Activated T-helper 1 cell treated with anti-CD3 and anti-CD28 coated beads, Interleukin-12 subunit alpha, Interleukin-12 subunit beta, Interleukin-2, Interleukin-4 antibody, amounts not matched to agents 30 ng/mL and 10 ng/mL and 1 ng/mL, durations not matched to agents 14 hours and 24 hours and 36 hours (primary cell): ENCODE measurements at regions not wholly inside any gene's neighbourhood (a gene's known extent, or its start where the extent isn't known, plus 50 kb on each side); places are given as distances from the start of the nearest gene placed in this dataset.
A peak's percentile ranks its signal among the peaks of the same experiment; 100 is the strongest.
"Not testable (repeated sequence)": the region's sequence is repeated elsewhere in the genome, so short reads cannot be mapped to it uniquely, and the experiment has no call there.

Experiments used
- DNase-seq: peaks from one replicate; pipeline ENCODE4 v3.0.0; 2021; ENCODE audit warnings: low spot score
- H3K27ac Mint-ChIP-seq: one replicate; pipeline ENCODE4 v1.8.0; 2021; ENCODE audit warnings: mild to moderate bottlenecking, mixed read lengths
- H3K27me3 Mint-ChIP-seq: one replicate; pipeline ENCODE4 v1.8.0; 2022; ENCODE audit warnings: mild to moderate bottlenecking, moderate library complexity, mixed read lengths; ENCODE audit not compliant: insufficient read depth
- H3K36me3 Mint-ChIP-seq: one replicate; pipeline ENCODE4 v1.8.0; 2021; ENCODE audit warnings: low read depth, mixed read lengths
- H3K4me1 Mint-ChIP-seq: one replicate; pipeline ENCODE4 v1.8.0; 2021; ENCODE audit warnings: low read depth, mixed read lengths
- H3K4me3 Mint-ChIP-seq: one replicate; pipeline ENCODE4 v1.8.0; 2021; ENCODE audit warnings: mild to moderate bottlenecking, moderate library complexity, mixed read lengths
- H3K9me3 Mint-ChIP-seq: one replicate; pipeline ENCODE4 v1.8.0; 2021; ENCODE audit warnings: mixed read lengths
- intact Hi-C: fragments of 100-400 bp; cut with micrococcal nuclease; formaldehyde crosslinking; loops from one replicate; pipeline ENCODE4 v1.15.1; 2024

DNA sequence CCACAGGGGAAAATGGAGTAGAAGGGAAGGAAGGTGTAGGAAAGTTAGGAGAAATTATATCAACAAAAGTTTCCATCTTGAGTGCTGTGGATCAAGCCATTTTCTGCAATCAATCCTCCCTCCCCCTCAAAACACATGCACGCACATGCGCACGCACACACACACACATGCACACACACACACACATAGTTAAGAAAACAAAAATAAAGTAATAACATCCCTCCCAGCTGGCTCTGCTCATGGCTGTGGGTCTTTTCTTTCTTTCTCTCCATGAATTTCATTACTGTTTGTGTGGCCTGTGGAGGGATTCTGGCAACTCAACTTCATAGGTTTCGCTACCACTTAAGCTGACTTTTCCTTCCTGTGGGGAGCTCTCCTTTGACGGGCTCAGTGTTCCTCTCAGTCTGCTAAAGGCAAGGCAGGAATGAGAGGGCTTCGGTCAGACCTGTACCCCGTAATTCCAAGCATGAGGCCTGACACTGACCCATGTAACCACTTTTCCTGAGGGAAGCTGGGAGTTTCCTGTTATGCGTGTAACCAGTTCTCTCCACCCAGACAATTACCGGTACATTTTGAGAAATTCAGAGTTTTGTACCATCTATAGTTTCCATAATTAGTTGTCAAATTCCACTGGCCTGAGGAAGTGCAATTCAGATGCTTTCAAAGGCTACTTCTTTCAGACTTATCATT is 79.8 kb downstream of the ZNF92 start:
- no peak for DNase-seq
- Mint-ChIP-seq H3K27ac (no peak overlapping the region), H3K4me1 (no peaks in the 10 kb centered on the region), H3K4me3 (no peak overlapping the region), H3K9me3 (no peaks in the 10 kb centered on the region), H3K27me3 (peaks cover 15% of the 10 kb centered on the region), H3K36me3 (no peaks in the 10 kb centered on the region)
- intact Hi-C loops, result no loop called here

GRCh38 chr7:65454469-65454868 is 80.8 kb downstream of the ZNF92 start:
- Mint-ChIP-seq H3K36me3 (no peaks in the 10 kb centered on the region), H3K27me3 (peaks cover 13% of the 10 kb centered on the region), H3K9me3 (peaks cover 4% of the 10 kb centered on the region), H3K4me3 (no peak overlapping the region), H3K4me1 (no peaks in the 10 kb centered on the region), H3K27ac (no peak overlapping the region)
- intact Hi-C loops, result no loop called here
- no peak for DNase-seq

GRCh38 chr7:65455050-65455449 is 81.4 kb downstream of the ZNF92 start:
- DNase-seq, H3K4me3 Mint-ChIP-seq, H3K36me3 Mint-ChIP-seq, H3K9me3 Mint-ChIP-seq, H3K4me1 Mint-ChIP-seq, H3K27ac Mint-ChIP-seq, intact Hi-C loops: not testable (repeated sequence)
- peaks cover 13% of the 10 kb centered on the region for H3K27me3 Mint-ChIP-seq

DNA sequence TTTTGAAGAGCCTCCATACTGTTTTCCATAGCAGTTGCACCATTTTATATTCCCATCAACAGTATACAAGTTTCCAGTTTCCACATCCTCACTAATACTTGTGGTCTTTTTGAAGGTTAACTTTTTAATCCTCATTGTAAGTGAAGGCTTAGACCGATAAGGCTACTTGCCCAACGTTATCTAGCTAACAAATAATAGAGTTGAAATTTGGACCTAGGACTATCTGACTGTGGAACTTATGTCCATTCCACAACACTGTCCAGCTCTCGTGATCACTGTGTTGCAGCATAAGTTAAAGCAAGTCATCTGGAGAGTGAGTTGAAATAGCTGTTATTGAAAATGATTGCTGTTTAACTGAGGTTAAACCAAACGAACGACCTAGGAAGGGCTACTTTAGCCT is 84.0 kb downstream of the ZNF92 start:
- Mint-ChIP-seq H3K4me3 (no peak overlapping the region), H3K27ac (no peak overlapping the region), H3K36me3 (no peaks in the 10 kb centered on the region), H3K9me3 (peaks cover 6% of the 10 kb centered on the region), H3K4me1 (no peaks in the 10 kb centered on the region), H3K27me3 (peaks cover 13% of the 10 kb centered on the region)
- DNase-seq, result no peak
- intact Hi-C loops, result no loop called here

DNA sequence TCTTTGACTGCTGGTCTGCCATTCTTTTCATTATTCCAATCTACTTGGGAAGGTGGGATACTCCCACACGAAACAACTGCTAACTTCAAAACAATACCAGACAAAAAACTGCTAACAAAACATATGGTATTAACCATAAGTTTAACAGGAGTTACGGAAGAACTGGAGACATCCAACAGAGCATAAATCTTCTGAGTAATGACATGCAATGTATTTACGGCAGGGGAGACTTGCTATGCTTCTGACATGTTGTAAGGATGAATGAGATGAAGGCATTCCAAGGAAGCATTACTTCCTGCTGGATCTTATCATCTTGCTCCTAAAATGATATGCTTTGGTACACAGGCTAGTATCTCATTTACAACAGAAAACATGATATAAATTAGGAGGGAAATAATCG is 85.8 kb downstream of the ZNF92 start:
- Mint-ChIP-seq H3K4me1 (no peaks in the 10 kb centered on the region), H3K4me3 (no peak overlapping the region), H3K36me3 (no peaks in the 10 kb centered on the region), H3K9me3 (peaks cover 6% of the 10 kb centered on the region), H3K27me3 (peaks cover 11% of the 10 kb centered on the region), H3K27ac (no peak overlapping the region)
- no peak for DNase-seq
- intact Hi-C loops, result no loop called here

DNA sequence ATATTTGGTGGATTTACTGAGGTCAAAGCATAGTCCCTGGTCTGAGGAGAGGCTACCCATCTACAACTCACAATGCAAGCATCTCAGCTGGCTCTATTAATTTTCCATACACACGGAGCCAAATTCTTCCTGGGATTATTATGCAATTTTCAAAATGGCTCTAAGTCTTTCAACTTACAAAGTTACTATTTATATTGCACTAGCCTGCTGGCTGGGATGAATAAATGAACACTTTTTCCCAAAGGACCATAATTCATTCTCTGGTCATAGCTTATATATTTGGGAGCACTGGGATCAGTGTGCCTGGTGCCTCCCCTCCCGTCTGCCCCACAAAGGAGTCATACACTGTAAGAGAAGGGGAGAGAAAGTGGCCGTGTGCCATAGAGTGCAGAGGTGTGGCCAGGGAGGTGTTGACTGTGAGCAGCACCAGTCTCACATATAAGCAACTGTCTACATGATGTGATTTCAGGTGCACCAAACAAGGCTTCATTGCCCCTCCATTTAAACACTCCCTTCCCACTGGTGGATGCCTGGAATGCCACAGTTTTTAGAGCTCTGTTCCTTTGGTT is 88.6 kb downstream of the ZNF92 start:
- Mint-ChIP-seq H3K36me3 (peaks cover under 1% of the 10 kb centered on the region), H3K27ac (no peak overlapping the region), H3K4me1 (no peaks in the 10 kb centered on the region), H3K27me3 (peaks cover 2% of the 10 kb centered on the region), H3K9me3 (peaks cover 6% of the 10 kb centered on the region), H3K4me3 (no peak overlapping the region)
- no peak for DNase-seq
- intact Hi-C loops, result no loop called here

- peaks cover 2% of the 10 kb centered on the region for H3K27me3 Mint-ChIP-seq
- no peak overlapping the region for H3K27ac Mint-ChIP-seq
- H3K4me3 Mint-ChIP-seq, result no peak overlapping the region
- peaks cover 3% of the 10 kb centered on the region for H3K36me3 Mint-ChIP-seq
- no peak for DNase-seq
- H3K9me3 Mint-ChIP-seq, result peaks cover 12% of the 10 kb centered on the region
- H3K4me1 Mint-ChIP-seq, result no peaks in the 10 kb centered on the region
- intact Hi-C loops, result no loop called here
These were observed 89.5 kb downstream of the ZNF92 start for GRCh38 chr7:65463184-65463583.

DNA sequence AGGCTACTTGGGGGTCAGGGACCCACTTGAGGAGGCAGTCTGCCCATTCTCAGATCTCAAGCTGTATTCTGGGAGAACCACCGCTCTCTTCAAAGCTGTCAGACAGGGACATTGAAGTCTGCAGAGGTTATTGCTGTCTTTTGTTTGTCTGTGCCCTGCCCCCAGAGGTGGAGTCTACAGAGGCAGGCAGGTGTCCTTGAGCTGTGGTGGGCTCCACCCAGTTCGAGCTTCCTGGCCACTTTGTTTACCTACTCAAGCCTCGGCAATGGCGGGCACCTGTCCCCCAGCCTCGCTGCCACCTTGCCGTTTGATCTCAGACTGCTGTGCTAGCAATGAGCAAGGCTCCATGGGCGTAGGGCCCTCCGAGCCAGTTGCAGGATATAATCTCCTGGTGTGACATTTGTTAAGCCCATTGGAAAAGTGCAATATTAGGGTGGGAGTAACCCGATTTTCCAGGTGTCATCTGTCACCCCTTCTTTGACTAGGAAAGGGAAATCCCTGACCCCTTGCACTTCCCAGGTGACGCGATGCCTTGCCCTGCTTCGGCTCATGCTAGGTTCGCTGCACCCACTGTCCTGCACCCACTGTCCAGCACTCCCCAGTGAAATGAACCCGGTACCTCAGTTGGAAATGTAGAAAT is 96.4 kb downstream of the ZNF92 start:
- H3K36me3 Mint-ChIP-seq, result peaks cover 16% of the 10 kb centered on the region
- intact Hi-C loops, H3K4me3 Mint-ChIP-seq, H3K27ac Mint-ChIP-seq, H3K27me3 Mint-ChIP-seq, DNase-seq: not testable (repeated sequence)
- H3K9me3 Mint-ChIP-seq, result peaks cover 24% of the 10 kb centered on the region
- H3K4me1 Mint-ChIP-seq, result peaks cover 13% of the 10 kb centered on the region

GRCh38 chr7:65471587-65471986 is 97.9 kb downstream of the ZNF92 start:
- DNase-seq, result no peak
- H3K27ac Mint-ChIP-seq, result no peak overlapping the region
- H3K9me3 Mint-ChIP-seq, result peaks cover 33% of the 10 kb centered on the region
- peaks cover 26% of the 10 kb centered on the region for H3K36me3 Mint-ChIP-seq
- H3K27me3 Mint-ChIP-seq, result no peaks in the 10 kb centered on the region
- peaks cover 29% of the 10 kb centered on the region for H3K4me1 Mint-ChIP-seq
- intact Hi-C loops, result no loop called here
- no peak overlapping the region for H3K4me3 Mint-ChIP-seq

DNA sequence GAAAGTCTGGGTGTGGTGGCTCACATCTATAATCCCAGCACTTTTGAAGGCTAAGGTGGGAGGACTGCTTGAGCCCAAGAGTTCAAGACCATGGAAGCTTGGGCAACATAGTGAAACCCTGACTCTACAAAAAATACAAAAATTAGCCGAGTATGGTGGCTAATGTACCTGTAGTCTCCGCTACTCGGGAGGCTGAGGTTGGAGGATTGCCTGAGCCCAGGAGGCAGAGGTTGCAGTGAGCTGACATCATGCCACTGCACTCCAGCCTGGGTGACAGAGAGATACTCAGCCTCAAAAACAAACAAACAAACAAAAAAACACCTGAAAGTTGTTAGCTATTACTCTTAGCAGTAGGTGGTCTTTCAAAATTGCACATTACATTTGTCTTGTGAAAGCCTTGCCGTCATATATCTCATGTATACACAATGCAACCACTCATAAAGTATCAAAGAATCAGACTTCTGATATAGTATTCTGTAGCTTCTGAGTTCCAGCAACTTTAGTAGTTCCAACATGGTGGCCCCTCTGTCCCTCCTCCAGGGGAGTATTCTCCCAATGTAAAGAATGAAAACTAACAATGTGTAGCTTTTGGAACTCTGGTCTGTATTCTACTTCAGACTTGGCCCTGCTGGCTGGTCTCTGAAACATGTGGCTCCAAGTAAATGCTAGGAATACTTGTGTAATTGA is 101.5 kb downstream of the ZNF92 start:
- Mint-ChIP-seq H3K9me3 (peaks cover 47% of the 10 kb centered on the region), H3K4me1 (peaks cover 38% of the 10 kb centered on the region)

DNA sequence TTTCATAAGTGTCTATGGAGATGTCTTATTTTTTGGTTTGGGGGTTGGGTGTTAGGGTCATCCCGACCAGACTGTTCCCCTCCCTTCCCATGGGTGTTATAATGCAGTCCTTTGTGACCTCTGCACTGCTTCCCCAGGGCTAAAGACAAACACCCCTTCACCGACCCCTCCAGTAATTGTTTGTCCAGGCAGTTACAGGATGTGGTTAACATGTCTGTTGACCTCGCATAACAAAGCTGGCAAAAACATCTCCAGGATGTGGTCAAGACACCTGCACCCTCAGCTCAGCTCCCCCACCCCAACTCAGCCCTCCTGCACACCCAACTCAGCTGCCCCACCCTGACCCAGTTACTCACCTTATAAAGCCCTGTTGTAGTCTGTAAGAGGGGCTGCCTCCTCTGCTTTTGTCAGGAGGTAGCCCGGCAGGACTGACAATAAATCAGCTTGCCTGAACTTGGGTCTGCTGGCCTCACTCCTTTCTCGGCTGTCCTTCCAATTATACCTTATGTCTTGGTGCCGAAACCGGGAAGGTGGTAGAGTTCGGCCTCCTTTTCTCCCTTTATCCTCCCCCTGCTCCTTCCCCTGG is 102.2 kb downstream of the ZNF92 start:
- H3K4me1 Mint-ChIP-seq, result peaks cover 38% of the 10 kb centered on the region
- peak overlapping the region; percentile 77 for H3K27ac Mint-ChIP-seq
- peak overlapping the region; percentile 53 for H3K4me3 Mint-ChIP-seq

More for the DNA sequence above, 101.5 kb downstream of the ZNF92 start:
- no peak for DNase-seq
- intact Hi-C loops, result no loop called here
- H3K4me3 Mint-ChIP-seq, result peak overlapping the region; percentile 53
- H3K27me3 Mint-ChIP-seq, result no peaks in the 10 kb centered on the region
- peaks cover 41% of the 10 kb centered on the region for H3K36me3 Mint-ChIP-seq
- peak overlapping the region; percentile 77 for H3K27ac Mint-ChIP-seq

DNA sequence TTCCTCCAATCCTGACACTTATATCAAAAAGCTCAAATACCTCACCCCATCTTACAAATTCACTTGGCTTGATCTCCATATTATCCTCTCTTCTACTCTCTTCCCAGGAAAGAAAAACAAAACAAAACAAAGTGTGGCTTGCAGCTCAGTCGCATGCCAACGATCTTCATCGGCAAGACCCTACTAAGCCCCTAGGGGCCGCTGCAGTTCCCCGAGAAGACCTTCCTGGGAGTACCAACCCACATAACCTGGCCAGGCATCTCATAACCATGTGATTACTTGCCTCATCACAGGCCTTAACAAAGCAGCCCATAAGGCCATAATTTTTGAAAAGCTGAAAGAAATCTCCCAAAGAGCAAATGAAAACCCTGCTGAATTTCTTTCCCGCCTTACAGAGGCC is 103.7 kb downstream of the ZNF92 start:
- Mint-ChIP-seq H3K4me1 (peaks cover 38% of the 10 kb centered on the region), H3K4me3 (peak overlapping the region; percentile 9), H3K36me3 (peaks cover 42% of the 10 kb centered on the region), H3K9me3 (peaks cover 50% of the 10 kb centered on the region), H3K27me3 (peaks cover 1% of the 10 kb centered on the region), H3K27ac (peak overlapping the region; percentile 4)
- intact Hi-C loops, result no loop called here
- DNase-seq, result no peak

More for the DNA sequence above, 102.2 kb downstream of the ZNF92 start:
- H3K9me3 Mint-ChIP-seq, result peaks cover 47% of the 10 kb centered on the region
- H3K27me3 Mint-ChIP-seq, result no peaks in the 10 kb centered on the region
- DNase-seq, result peak; percentile 20
- intact Hi-C loops, result no loop called here
- peaks cover 42% of the 10 kb centered on the region for H3K36me3 Mint-ChIP-seq
